ENCODE measurements at regions not wholly inside any gene's neighbourhood (a gene's known extent, or its start where the extent isn't known, plus 50 kb on each side); places are given as distances from the start of the nearest gene placed in this dataset.

DNA sequence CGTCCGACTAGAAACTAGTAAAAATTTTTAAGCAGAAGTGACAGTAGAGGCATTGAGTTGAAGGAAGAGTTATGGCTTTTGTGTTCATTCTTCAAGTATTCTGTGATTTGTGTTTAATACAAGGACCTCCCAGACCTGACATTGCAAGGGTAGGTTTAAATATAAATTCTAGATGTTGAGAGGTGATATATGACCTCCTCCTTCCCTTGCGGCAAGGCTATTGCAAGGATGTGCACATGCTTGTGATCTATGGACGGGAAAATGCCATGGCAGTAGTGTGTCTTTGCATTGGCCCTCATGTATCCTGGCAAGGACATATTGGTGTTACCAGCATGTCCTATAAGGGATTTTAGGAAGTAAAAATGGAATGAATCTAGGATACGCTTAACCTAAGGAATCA lies 143.5 kb downstream of the NEDD1 start:
- H2AFZ ChIP-seq (ENCODE audit: insufficient read depth, low read depth, low read length, poor library complexity, severe bottlenecking) = no peak overlapping the region
- H3K9ac ChIP-seq (ENCODE audit: low read length) = no peak overlapping the region
- DNase-seq (no peak), ATAC-seq (ENCODE audit: low read depth) (no peak)
- H3K4me2 ChIP-seq (replicated peaks; ENCODE audit: low read depth, low read length, poor library complexity, severe bottlenecking) = no peak overlapping the region
- H4K20me1 ChIP-seq (ENCODE audit: control insufficient read depth, insufficient read depth, low read length, poor library complexity, severe bottlenecking) = no peaks in the 10 kb centered on the region
- CTCF ChIA-PET = no interaction called here
- Mint-ChIP-seq H3K4me1 (no peaks in the 10 kb centered on the region), H3K27me3 (peaks cover 10% of the 10 kb centered on the region), H3K4me3 (no peak overlapping the region), H3K27ac (no peak overlapping the region), H3K9me3 (ENCODE audit: insufficient read depth) (no peaks in the 10 kb centered on the region)
- H3K9me3 ChIP-seq (ENCODE audit: control extremely low read depth in 1 of 3, control insufficient read depth in 2 of 3, insufficient read depth in 1 of 3, low read length in 2 of 3) = no peaks in the 10 kb centered on the region
- H3K27me3 ChIP-seq (replicated peaks in 1 of 4; ENCODE audit: control extremely low read depth in 1 of 4, control insufficient read depth in 3 of 4, insufficient read depth in 4 of 4, low read length in 3 of 4) = no peaks in the 10 kb centered on the region
- H3K36me3 ChIP-seq (replicated peaks in 1 of 2; ENCODE audit: control extremely low read depth in 1 of 2, control insufficient read depth in 1 of 2, extremely low read depth in 1 of 2, insufficient read depth in 2 of 2, low read length in 1 of 2) = no peaks in the 10 kb centered on the region
- H3K4me1 ChIP-seq (ENCODE audit: control insufficient read depth in 2 of 2, insufficient read depth in 2 of 2, low read length in 2 of 2) = no peaks in the 10 kb centered on the region
- intact Hi-C loops (cut with micrococcal nuclease) = no loop called here
- H3K4me3 ChIP-seq (ENCODE audit: control extremely low read depth in 1 of 5, extremely low read depth in 1 of 5, insufficient read depth in 1 of 5, low read depth in 2 of 5, low read length in 4 of 5) = no peak overlapping the region
- WGBS (ENCODE audit: insufficient coverage) = 100% methylated on average over 2 of the region's 5 CpGs
- TF ChIP-seq, protein P1, sequence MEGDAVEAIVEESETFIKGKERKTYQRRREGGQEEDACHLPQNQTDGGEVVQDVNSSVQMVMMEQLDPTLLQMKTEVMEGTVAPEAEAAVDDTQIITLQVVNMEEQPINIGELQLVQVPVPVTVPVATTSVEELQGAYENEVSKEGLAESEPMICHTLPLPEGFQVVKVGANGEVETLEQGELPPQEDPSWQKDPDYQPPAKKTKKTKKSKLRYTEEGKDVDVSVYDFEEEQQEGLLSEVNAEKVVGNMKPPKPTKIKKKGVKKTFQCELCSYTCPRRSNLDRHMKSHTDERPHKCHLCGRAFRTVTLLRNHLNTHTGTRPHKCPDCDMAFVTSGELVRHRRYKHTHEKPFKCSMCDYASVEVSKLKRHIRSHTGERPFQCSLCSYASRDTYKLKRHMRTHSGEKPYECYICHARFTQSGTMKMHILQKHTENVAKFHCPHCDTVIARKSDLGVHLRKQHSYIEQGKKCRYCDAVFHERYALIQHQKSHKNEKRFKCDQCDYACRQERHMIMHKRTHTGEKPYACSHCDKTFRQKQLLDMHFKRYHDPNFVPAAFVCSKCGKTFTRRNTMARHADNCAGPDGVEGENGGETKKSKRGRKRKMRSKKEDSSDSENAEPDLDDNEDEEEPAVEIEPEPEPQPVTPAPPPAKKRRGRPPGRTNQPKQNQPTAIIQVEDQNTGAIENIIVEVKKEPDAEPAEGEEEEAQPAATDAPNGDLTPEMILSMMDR (IDR thresholded peaks at IDR 0.05) = no peak
- TF ChIP-seq EZH2 (IDR thresholded peaks at IDR 0.05; ENCODE audit: borderline replicate concordance, insufficient read depth, low read depth, low read length, poor library complexity, severe bottlenecking) = no peak
- POLR2A ChIA-PET = no interaction called here
- H3K27ac ChIP-seq (ENCODE audit: low read length in 2 of 2) = no peak overlapping the region
- H3K79me2 ChIP-seq (ENCODE audit: control insufficient read depth, insufficient read depth, low read length) = no peaks in the 10 kb centered on the region

DNA sequence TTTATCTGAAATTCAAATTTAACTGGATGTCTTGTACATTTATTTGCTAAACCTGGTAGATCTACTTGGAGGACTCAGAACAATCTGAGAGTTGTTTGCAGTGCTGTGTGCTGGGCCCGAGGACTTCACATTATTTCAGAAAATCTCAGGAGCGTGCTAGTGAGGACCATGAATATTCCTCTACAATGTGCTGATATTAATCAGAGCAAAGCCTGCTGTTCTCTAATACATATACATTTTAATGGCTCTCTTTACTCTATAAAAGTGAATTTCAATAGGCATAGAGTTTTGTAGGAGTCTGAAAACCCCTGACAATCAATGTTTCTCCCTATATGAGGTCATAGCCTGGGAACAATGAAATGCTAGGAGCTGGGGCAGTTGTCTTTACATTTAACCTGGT lies 144.3 kb downstream of the NEDD1 start:
- DNase-seq (no peak), ATAC-seq (ENCODE audit: low read depth) (no peak)
- ChIA-PET POLR2A (no interaction called here), CTCF (no interaction called here)
- H3K4me3 ChIP-seq (ENCODE audit: control extremely low read depth in 1 of 5, extremely low read depth in 1 of 5, insufficient read depth in 1 of 5, low read depth in 2 of 5, low read length in 4 of 5) = no peak overlapping the region
- no CpG with 5 or more reads among the region's 2 CpGs for WGBS (ENCODE audit: insufficient coverage)
- no peaks in the 10 kb centered on the region for H3K9me3 Mint-ChIP-seq (ENCODE audit: insufficient read depth)
- H3K4me2 ChIP-seq (replicated peaks; ENCODE audit: low read depth, low read length, poor library complexity, severe bottlenecking) = no peak overlapping the region
- H3K27me3 Mint-ChIP-seq = peaks cover 10% of the 10 kb centered on the region
- H3K27me3 ChIP-seq (replicated peaks in 1 of 4; ENCODE audit: control extremely low read depth in 1 of 4, control insufficient read depth in 3 of 4, insufficient read depth in 4 of 4, low read length in 3 of 4) = no peaks in the 10 kb centered on the region
- no peak for TF ChIP-seq EZH2 (IDR thresholded peaks at IDR 0.05; ENCODE audit: borderline replicate concordance, insufficient read depth, low read depth, low read length, poor library complexity, severe bottlenecking)
- TF ChIP-seq, protein P1 (IDR thresholded peaks at IDR 0.05) = no peak
- no peaks in the 10 kb centered on the region for H3K36me3 ChIP-seq (replicated peaks in 1 of 2; ENCODE audit: control extremely low read depth in 1 of 2, control insufficient read depth in 1 of 2, extremely low read depth in 1 of 2, insufficient read depth in 2 of 2, low read length in 1 of 2)
- H3K4me1 ChIP-seq (ENCODE audit: control insufficient read depth in 2 of 2, insufficient read depth in 2 of 2, low read length in 2 of 2) = no peaks in the 10 kb centered on the region
- no peaks in the 10 kb centered on the region for H4K20me1 ChIP-seq (ENCODE audit: control insufficient read depth, insufficient read depth, low read length, poor library complexity, severe bottlenecking)
- H3K79me2 ChIP-seq (ENCODE audit: control insufficient read depth, insufficient read depth, low read length) = no peaks in the 10 kb centered on the region
- H3K9ac ChIP-seq (ENCODE audit: low read length) = no peak overlapping the region
- intact Hi-C loops (cut with micrococcal nuclease) = no loop called here
- H2AFZ ChIP-seq (ENCODE audit: insufficient read depth, low read depth, low read length, poor library complexity, severe bottlenecking) = no peak overlapping the region
- no peaks in the 10 kb centered on the region for H3K4me1 Mint-ChIP-seq
- peaks cover 0 to 3% (median 0%) of the 10 kb centered on the region in 3 donors for H3K9me3 ChIP-seq (ENCODE audit: control extremely low read depth in 1 of 3, control insufficient read depth in 2 of 3, insufficient read depth in 1 of 3, low read length in 2 of 3)
- no peak overlapping the region for H3K27ac Mint-ChIP-seq
- no peak overlapping the region for H3K4me3 Mint-ChIP-seq
- H3K27ac ChIP-seq (ENCODE audit: low read length in 2 of 2) = no peak overlapping the region

Measured in B cell (primary cell).